HepG2 (cell line): ENCODE measurements at regions not wholly inside any gene's neighbourhood (a gene's known extent, or its start where the extent isn't known, plus 50 kb on each side); places are given as distances from the start of the nearest gene placed in this dataset.

ENCODE experiments used
- ATAC-seq: fragments of 200-7000 bp; cut with Tn5 transposase; 3 replicates; pipeline ENCODE4 v1.9.1; 2020; ENCODE audit warnings: mild to moderate bottlenecking, moderate library complexity
- BruUV-seq: library from RNA; stranded (reverse); fragments of 400-500 nt; replicated peaks from 2 replicates; lab custom pipeline; 2021; lab: Mats Ljungman, UMichigan
- CTCF ChIA-PET: fragments of 300-600 bp; formaldehyde crosslinking; extraction: SDS; loops from one replicate; lab custom pipeline; 2021; ENCODE audit warnings: low total read pairs, inconsistent platforms, low intra/inter-chr PET ratio; lab: Yijun Ruan, JAX
- POLR2A ChIA-PET: fragments of 350-600 bp; sonication (Branson Sonifier 250); formaldehyde crosslinking; loops from one replicate; lab custom pipeline; 2020; ENCODE audit warnings: antibody characterized with exemption, inconsistent platforms; lab: Yijun Ruan, JAX
- DNase-seq: peaks from one replicate; pipeline ENCODE4 v3.0.0-alpha.2; 2015; ENCODE audit warnings: low spot score
- FAIRE-seq: peaks from 3 replicates; lab custom pipeline; 2011; peaks lifted over from hg19 to GRCh38; lab: Jason Lieb, UNC
- H2AFZ ChIP-seq: one replicate; pipeline ENCODE4 v1.6.1; 2011; ENCODE audit warnings: low read length, inconsistent platforms
- H3K27ac ChIP-seq: fragments of 300-600 bp; 3 replicates; pipeline ENCODE4 v1.8.0; 2011; ENCODE audit warnings: mixed run types, mild to moderate bottlenecking, mixed read lengths, low read length, inconsistent platforms; ENCODE audit not compliant: insufficient read depth; ENCODE audit errors: extremely low read length
- H3K27me3 ChIP-seq, 2 experiments: fragments of 200-600 bp in 1 of 2; 2 replicates in 1 of 2; 3 replicates in 1 of 2; pipeline versions ENCODE4 v1.6.0 to v1.8.0; 2011; ENCODE audit warnings: low read length in 2 of 2, mild to moderate bottlenecking in 2 of 2, moderate library complexity in 2 of 2, inconsistent platforms in 1 of 2; ENCODE audit not compliant: insufficient read depth in 2 of 2, control insufficient read depth in 1 of 2
- H3K36me3 ChIP-seq, 2 experiments: fragments of 200-600 bp in 1 of 2; replicated peaks in 1 of 2; 2 replicates in 1 of 2; 3 replicates in 1 of 2; pipeline versions ENCODE4 v1.5.1 to v1.8.0; 2011; ENCODE audit warnings: low read length in 2 of 2, inconsistent platforms in 1 of 2; ENCODE audit not compliant: insufficient read depth in 2 of 2, control insufficient read depth in 1 of 2
- H3K4me1 ChIP-seq: 2 replicates; pipeline ENCODE4 v1.5.1; 2012; ENCODE audit warnings: low read length, inconsistent platforms; ENCODE audit not compliant: insufficient read depth
- H3K4me2 ChIP-seq: 2 replicates; pipeline ENCODE4 v1.6.0; 2011; ENCODE audit warnings: low read depth, low read length, inconsistent platforms
- H3K4me3 ChIP-seq, 3 experiments: fragments of 200-600 bp in 1 of 3; sonication (generic), shearing (Covaris generic) in 1 of 3; replicated peaks in 1 of 3; 2 replicates each; pipeline ENCODE4 v1.5.1; 2011 to 2016; ENCODE audit warnings: low read length in 3 of 3, inconsistent platforms in 2 of 3, low read depth in 2 of 3, mild to moderate bottlenecking in 2 of 3, control low read depth in 1 of 3, mixed read lengths in 1 of 3; ENCODE audit not compliant: insufficient read depth in 1 of 3
- H3K79me2 ChIP-seq: one replicate; pipeline ENCODE4 v1.6.1; 2011; ENCODE audit warnings: low read length, inconsistent platforms; ENCODE audit not compliant: insufficient read depth
- H3K9ac ChIP-seq: 2 replicates; pipeline ENCODE4 v1.6.0; 2011; ENCODE audit warnings: mild to moderate bottlenecking, low read depth, low read length, inconsistent platforms; ENCODE audit not compliant: insufficient read depth
- H3K9me3 ChIP-seq: 2 replicates; pipeline ENCODE4 v1.5.1; 2012; ENCODE audit warnings: mild to moderate bottlenecking, low read length
- H4K20me1 ChIP-seq: 2 replicates; pipeline ENCODE4 v1.6.0; 2011; ENCODE audit warnings: inconsistent platforms, mild to moderate bottlenecking, low read length, moderate library complexity; ENCODE audit not compliant: insufficient read depth
- ATRX ChIP-seq: sonication (generic); formaldehyde crosslinking; IDR thresholded peaks from 2 replicates; pipeline ENCODE4 v1.4.0; 2020; ENCODE audit warnings: missing genetic modification reagents, borderline replicate concordance
- DNMT1 ChIP-seq: sonication (generic); formaldehyde crosslinking; IDR thresholded peaks from 2 replicates; pipeline ENCODE4 v1.5.1; 2020; ENCODE audit warnings: mild to moderate bottlenecking, missing genetic modification reagents
- MAFG ChIP-seq: sonication (generic); formaldehyde crosslinking; IDR thresholded peaks from 2 replicates; pipeline ENCODE4 v1.5.1; 2020; ENCODE audit warnings: mild to moderate bottlenecking, missing genetic modification reagents
- NFATC3 ChIP-seq: sonication (generic); formaldehyde crosslinking; IDR thresholded peaks from 2 replicates; pipeline ENCODE4 v1.5.1; 2020; ENCODE audit warnings: mild to moderate bottlenecking, missing genetic modification reagents
- NPAS2 ChIP-seq: sonication (generic); formaldehyde crosslinking; IDR thresholded peaks from 2 replicates; pipeline ENCODE4 v1.8.0; 2022; ENCODE audit warnings: mild to moderate bottlenecking, missing genetic modification reagents, borderline replicate concordance
- PAWR ChIP-seq: sonication (generic); formaldehyde crosslinking; IDR thresholded peaks from 2 replicates; pipeline ENCODE4 v1.4.0; 2020; ENCODE audit warnings: missing genetic modification reagents, mild to moderate bottlenecking, borderline replicate concordance
- XBP1 ChIP-seq: sonication (generic); formaldehyde crosslinking; IDR thresholded peaks from 2 replicates; pipeline ENCODE4 v1.5.0; 2020; ENCODE audit warnings: missing genetic modification reagents
- ZBTB43 ChIP-seq: sonication (generic); formaldehyde crosslinking; conservative IDR thresholded peaks from 2 replicates; pipeline ENCODE4 v1.4.0; 2020; ENCODE audit warnings: missing genetic modification reagents
- ZNF207 ChIP-seq: fragments of 450-650 bp; IDR thresholded peaks from 2 replicates; pipeline ENCODE4 v1.6.1; 2016; ENCODE audit warnings: antibody characterized with exemption, borderline replicate concordance
- ZNF441 ChIP-seq: sonication (generic); formaldehyde crosslinking; IDR thresholded peaks from 2 replicates; pipeline ENCODE4 v1.7.0; 2021; ENCODE audit warnings: missing genetic modification reagents, borderline replicate concordance
- ZNF567 ChIP-seq: sonication (generic); formaldehyde crosslinking; IDR thresholded peaks from 2 replicates; pipeline ENCODE4 v1.8.1; 2023; ENCODE audit warnings: mild to moderate bottlenecking, missing genetic modification reagents, borderline replicate concordance
- ZNF709 ChIP-seq: sonication (generic); formaldehyde crosslinking; IDR thresholded peaks from 2 replicates; pipeline ENCODE4 v1.5.0; 2020; ENCODE audit warnings: mild to moderate bottlenecking, missing genetic modification reagents
- ZNF773 ChIP-seq: sonication (generic); formaldehyde crosslinking; IDR thresholded peaks from 2 replicates; pipeline ENCODE4 v1.4.0; 2020; ENCODE audit warnings: missing genetic modification reagents, borderline replicate concordance
- ZNF792 ChIP-seq: IDR thresholded peaks from 2 replicates; pipeline ENCODE4 v1.6.1; 2016
- WGBS: methylation state at CpG from one replicate; pipeline ENCODE4 v1.1.6; 2017; ENCODE audit warnings: low lambda C conversion rate; 5-methylcytosine and 5-hydroxymethylcytosine counted together
- in situ Hi-C: cut with HindIII; loops from 2 replicates; pipeline ENCODE4 v1.10.0; 2017; ENCODE audit warnings: low pct_unique_long_range_greater_than_20kb; ENCODE audit not compliant: extremely low pct_ligation_motif_present
- intact Hi-C: fragments of 100-400 bp; cut with micrococcal nuclease; formaldehyde crosslinking; loops from one replicate; pipeline ENCODE4 v1.10.0; 2022; ENCODE audit not compliant: unreplicated experiment
- TF ChIP-seq, protein P1 (sequence below): fragments of 450-650 bp; IDR thresholded peaks from 2 replicates; pipeline ENCODE4 v1.6.1; 2017; ENCODE audit warnings: mild to moderate bottlenecking
- TF ChIP-seq, protein P2 (sequence below): sonication (generic); formaldehyde crosslinking; IDR thresholded peaks from 2 replicates; pipeline ENCODE4 v1.4.0; 2020; ENCODE audit warnings: missing genetic modification reagents, borderline replicate concordance
- TF ChIP-seq, protein P3 (sequence below): IDR thresholded peaks from 2 replicates; pipeline ENCODE4 v1.6.1; 2016
- TF ChIP-seq, protein P4 (sequence below): sonication (generic); formaldehyde crosslinking; IDR thresholded peaks from 2 replicates; pipeline ENCODE4 v1.5.0; 2020; ENCODE audit warnings: missing genetic modification reagents

- TF ChIP-seq ZNF792 (no peak), NFATC3 (CRISPR knock-in tag) (no peak), ATRX (CRISPR knock-in tag) (no peak), MAFG (no peak)
These were observed 484.9 kb upstream of the CRIM1 start (continued) for GRCh38 chr2:35870713-35871112.

DNA sequence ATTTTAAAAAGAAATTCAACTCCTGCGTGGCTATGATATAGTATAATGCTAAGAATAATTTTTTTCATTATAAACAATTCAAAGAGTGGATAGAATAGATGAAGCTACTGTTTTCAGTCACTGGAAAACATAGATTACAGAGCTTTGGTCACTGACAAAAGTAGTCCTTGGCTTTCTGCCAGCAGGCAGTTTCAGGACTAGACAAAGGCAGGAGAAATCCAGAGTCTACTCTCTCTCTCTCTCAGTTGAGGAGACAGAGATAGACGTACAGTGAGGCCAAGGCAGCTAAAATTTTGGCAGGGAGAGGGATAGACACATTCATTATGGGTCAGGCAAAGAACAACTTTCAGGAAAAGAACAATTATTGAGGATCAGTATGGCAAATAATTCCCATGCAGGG is 491.4 kb upstream of the CRIM1 start:
- intact Hi-C loops (no loop called here), in situ Hi-C loops (no loop called here)
- POLR2A ChIA-PET: no interaction called here
- no peaks in the 10 kb centered on the region for H3K4me1 ChIP-seq
- H3K9me3 ChIP-seq: no peaks in the 10 kb centered on the region
- no peaks in the 10 kb centered on the region for H3K79me2 ChIP-seq
- H2AFZ ChIP-seq: no peak overlapping the region
- DNase-seq (no peak), FAIRE-seq (no peak), ATAC-seq (no peak)
- no peak overlapping the region for H3K4me3 ChIP-seq
- H3K36me3 ChIP-seq: no peaks in the 10 kb centered on the region
- CTCF ChIA-PET: no interaction called here
- H3K9ac ChIP-seq: no peak overlapping the region
- 0% methylated on average over 2 of the region's 2 CpGs for WGBS
- H3K27ac ChIP-seq: no peak overlapping the region
- H4K20me1 ChIP-seq: no peaks in the 10 kb centered on the region
- no TSS peak for BruUV-seq
- H3K27me3 ChIP-seq: no peaks in the 10 kb centered on the region
- no peak overlapping the region for H3K4me2 ChIP-seq
- TF ChIP-seq, protein P1, sequence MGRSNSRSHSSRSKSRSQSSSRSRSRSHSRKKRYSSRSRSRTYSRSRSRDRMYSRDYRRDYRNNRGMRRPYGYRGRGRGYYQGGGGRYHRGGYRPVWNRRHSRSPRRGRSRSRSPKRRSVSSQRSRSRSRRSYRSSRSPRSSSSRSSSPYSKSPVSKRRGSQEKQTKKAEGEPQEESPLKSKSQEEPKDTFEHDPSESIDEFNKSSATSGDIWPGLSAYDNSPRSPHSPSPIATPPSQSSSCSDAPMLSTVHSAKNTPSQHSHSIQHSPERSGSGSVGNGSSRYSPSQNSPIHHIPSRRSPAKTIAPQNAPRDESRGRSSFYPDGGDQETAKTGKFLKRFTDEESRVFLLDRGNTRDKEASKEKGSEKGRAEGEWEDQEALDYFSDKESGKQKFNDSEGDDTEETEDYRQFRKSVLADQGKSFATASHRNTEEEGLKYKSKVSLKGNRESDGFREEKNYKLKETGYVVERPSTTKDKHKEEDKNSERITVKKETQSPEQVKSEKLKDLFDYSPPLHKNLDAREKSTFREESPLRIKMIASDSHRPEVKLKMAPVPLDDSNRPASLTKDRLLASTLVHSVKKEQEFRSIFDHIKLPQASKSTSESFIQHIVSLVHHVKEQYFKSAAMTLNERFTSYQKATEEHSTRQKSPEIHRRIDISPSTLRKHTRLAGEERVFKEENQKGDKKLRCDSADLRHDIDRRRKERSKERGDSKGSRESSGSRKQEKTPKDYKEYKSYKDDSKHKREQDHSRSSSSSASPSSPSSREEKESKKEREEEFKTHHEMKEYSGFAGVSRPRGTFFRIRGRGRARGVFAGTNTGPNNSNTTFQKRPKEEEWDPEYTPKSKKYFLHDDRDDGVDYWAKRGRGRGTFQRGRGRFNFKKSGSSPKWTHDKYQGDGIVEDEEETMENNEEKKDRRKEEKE: no peak
- TF ChIP-seq ZNF441 (CRISPR knock-in tag): no peak
- TF ChIP-seq XBP1 (CRISPR knock-in tag): no peak
- no peak for TF ChIP-seq ZNF207
- TF ChIP-seq, protein P2, sequence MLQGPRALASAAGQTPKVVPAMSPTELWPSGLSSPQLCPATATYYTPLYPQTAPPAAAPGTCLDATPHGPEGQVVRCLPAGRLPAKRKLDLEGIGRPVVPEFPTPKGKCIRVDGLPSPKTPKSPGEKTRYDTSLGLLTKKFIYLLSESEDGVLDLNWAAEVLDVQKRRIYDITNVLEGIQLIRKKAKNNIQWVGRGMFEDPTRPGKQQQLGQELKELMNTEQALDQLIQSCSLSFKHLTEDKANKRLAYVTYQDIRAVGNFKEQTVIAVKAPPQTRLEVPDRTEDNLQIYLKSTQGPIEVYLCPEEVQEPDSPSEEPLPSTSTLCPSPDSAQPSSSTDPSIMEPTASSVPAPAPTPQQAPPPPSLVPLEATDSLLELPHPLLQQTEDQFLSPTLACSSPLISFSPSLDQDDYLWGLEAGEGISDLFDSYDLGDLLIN (CRISPR knock-in tag): no peak
- no peak for TF ChIP-seq ZBTB43 (CRISPR knock-in tag)
- TF ChIP-seq PAWR (CRISPR knock-in tag): no peak
- TF ChIP-seq NPAS2: no peak
- TF ChIP-seq ZNF567: no peak
- no peak for TF ChIP-seq MAFG
- no peak for TF ChIP-seq DNMT1 (CRISPR knock-in tag)
- no peak for TF ChIP-seq ZNF773
- no peak for TF ChIP-seq ZNF709
- TF ChIP-seq, protein P3, sequence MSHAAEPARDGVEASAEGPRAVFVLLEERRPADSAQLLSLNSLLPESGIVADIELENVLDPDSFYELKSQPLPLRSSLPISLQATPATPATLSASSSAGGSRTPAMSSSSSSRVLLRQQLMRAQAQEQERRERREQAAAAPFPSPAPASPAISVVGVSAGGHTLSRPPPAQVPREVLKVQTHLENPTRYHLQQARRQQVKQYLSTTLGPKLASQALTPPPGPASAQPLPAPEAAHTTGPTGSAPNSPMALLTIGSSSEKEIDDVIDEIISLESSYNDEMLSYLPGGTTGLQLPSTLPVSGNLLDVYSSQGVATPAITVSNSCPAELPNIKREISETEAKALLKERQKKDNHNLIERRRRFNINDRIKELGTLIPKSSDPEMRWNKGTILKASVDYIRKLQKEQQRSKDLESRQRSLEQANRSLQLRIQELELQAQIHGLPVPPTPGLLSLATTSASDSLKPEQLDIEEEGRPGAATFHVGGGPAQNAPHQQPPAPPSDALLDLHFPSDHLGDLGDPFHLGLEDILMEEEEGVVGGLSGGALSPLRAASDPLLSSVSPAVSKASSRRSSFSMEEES: no peak
- TF ChIP-seq, protein P4, sequence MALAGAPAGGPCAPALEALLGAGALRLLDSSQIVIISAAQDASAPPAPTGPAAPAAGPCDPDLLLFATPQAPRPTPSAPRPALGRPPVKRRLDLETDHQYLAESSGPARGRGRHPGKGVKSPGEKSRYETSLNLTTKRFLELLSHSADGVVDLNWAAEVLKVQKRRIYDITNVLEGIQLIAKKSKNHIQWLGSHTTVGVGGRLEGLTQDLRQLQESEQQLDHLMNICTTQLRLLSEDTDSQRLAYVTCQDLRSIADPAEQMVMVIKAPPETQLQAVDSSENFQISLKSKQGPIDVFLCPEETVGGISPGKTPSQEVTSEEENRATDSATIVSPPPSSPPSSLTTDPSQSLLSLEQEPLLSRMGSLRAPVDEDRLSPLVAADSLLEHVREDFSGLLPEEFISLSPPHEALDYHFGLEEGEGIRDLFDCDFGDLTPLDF (CRISPR knock-in tag): no peak
